HepG2 (cell line): ENCODE measurements at regions not wholly inside any gene's neighbourhood (a gene's known extent, or its start where the extent isn't known, plus 50 kb on each side); places are given as distances from the start of the nearest gene placed in this dataset.
"Not testable (repeated sequence)": the region's sequence is repeated elsewhere in the genome, so short reads cannot be mapped to it uniquely, and the experiment has no call there.

Source experiments
- ATAC-seq: fragments of 200-7000 bp; cut with Tn5 transposase; 3 replicates; pipeline ENCODE4 v1.9.1; 2020; ENCODE audit warnings: mild to moderate bottlenecking, moderate library complexity
- BruUV-seq: library from RNA; stranded (reverse); fragments of 400-500 nt; replicated peaks from 2 replicates; lab custom pipeline; 2021; lab: Mats Ljungman, UMichigan
- CTCF ChIA-PET: fragments of 300-600 bp; formaldehyde crosslinking; extraction: SDS; loops from one replicate; lab custom pipeline; 2021; ENCODE audit warnings: low total read pairs, inconsistent platforms, low intra/inter-chr PET ratio; lab: Yijun Ruan, JAX
- POLR2A ChIA-PET: fragments of 350-600 bp; sonication (Branson Sonifier 250); formaldehyde crosslinking; loops from one replicate; lab custom pipeline; 2020; ENCODE audit warnings: antibody characterized with exemption, inconsistent platforms; lab: Yijun Ruan, JAX
- DNase-seq: peaks from one replicate; pipeline ENCODE4 v3.0.0-alpha.2; 2015; ENCODE audit warnings: low spot score
- FAIRE-seq: peaks from 3 replicates; lab custom pipeline; 2011; peaks lifted over from hg19 to GRCh38; lab: Jason Lieb, UNC
- H2AFZ ChIP-seq: one replicate; pipeline ENCODE4 v1.6.1; 2011; ENCODE audit warnings: low read length, inconsistent platforms
- H3K27ac ChIP-seq: fragments of 300-600 bp; 3 replicates; pipeline ENCODE4 v1.8.0; 2011; ENCODE audit warnings: mixed run types, mild to moderate bottlenecking, mixed read lengths, low read length, inconsistent platforms; ENCODE audit not compliant: insufficient read depth; ENCODE audit errors: extremely low read length
- H3K27me3 ChIP-seq, 2 experiments: fragments of 200-600 bp in 1 of 2; 2 replicates in 1 of 2; 3 replicates in 1 of 2; pipeline versions ENCODE4 v1.6.0 to v1.8.0; 2011; ENCODE audit warnings: low read length in 2 of 2, mild to moderate bottlenecking in 2 of 2, moderate library complexity in 2 of 2, inconsistent platforms in 1 of 2; ENCODE audit not compliant: insufficient read depth in 2 of 2, control insufficient read depth in 1 of 2
- H3K36me3 ChIP-seq, 2 experiments: fragments of 200-600 bp in 1 of 2; replicated peaks in 1 of 2; 2 replicates in 1 of 2; 3 replicates in 1 of 2; pipeline versions ENCODE4 v1.5.1 to v1.8.0; 2011; ENCODE audit warnings: low read length in 2 of 2, inconsistent platforms in 1 of 2; ENCODE audit not compliant: insufficient read depth in 2 of 2, control insufficient read depth in 1 of 2
- H3K4me1 ChIP-seq: 2 replicates; pipeline ENCODE4 v1.5.1; 2012; ENCODE audit warnings: low read length, inconsistent platforms; ENCODE audit not compliant: insufficient read depth
- H3K4me2 ChIP-seq: 2 replicates; pipeline ENCODE4 v1.6.0; 2011; ENCODE audit warnings: low read depth, low read length, inconsistent platforms
- H3K4me3 ChIP-seq, 3 experiments: fragments of 200-600 bp in 1 of 3; sonication (generic), shearing (Covaris generic) in 1 of 3; replicated peaks in 1 of 3; 2 replicates each; pipeline ENCODE4 v1.5.1; 2011 to 2016; ENCODE audit warnings: low read length in 3 of 3, inconsistent platforms in 2 of 3, low read depth in 2 of 3, mild to moderate bottlenecking in 2 of 3, control low read depth in 1 of 3, mixed read lengths in 1 of 3; ENCODE audit not compliant: insufficient read depth in 1 of 3
- H3K79me2 ChIP-seq: one replicate; pipeline ENCODE4 v1.6.1; 2011; ENCODE audit warnings: low read length, inconsistent platforms; ENCODE audit not compliant: insufficient read depth
- H3K9ac ChIP-seq: 2 replicates; pipeline ENCODE4 v1.6.0; 2011; ENCODE audit warnings: mild to moderate bottlenecking, low read depth, low read length, inconsistent platforms; ENCODE audit not compliant: insufficient read depth
- H3K9me3 ChIP-seq: 2 replicates; pipeline ENCODE4 v1.5.1; 2012; ENCODE audit warnings: mild to moderate bottlenecking, low read length
- H4K20me1 ChIP-seq: 2 replicates; pipeline ENCODE4 v1.6.0; 2011; ENCODE audit warnings: inconsistent platforms, mild to moderate bottlenecking, low read length, moderate library complexity; ENCODE audit not compliant: insufficient read depth
- ZBTB14 ChIP-seq: sonication (generic); formaldehyde crosslinking; IDR thresholded peaks from 2 replicates; pipeline ENCODE4 v1.4.0; 2020; ENCODE audit warnings: missing genetic modification reagents
- WGBS: methylation state at CpG from one replicate; pipeline ENCODE4 v1.1.6; 2017; ENCODE audit warnings: low lambda C conversion rate; 5-methylcytosine and 5-hydroxymethylcytosine counted together
- in situ Hi-C: cut with HindIII; loops from 2 replicates; pipeline ENCODE4 v1.10.0; 2017; ENCODE audit warnings: low pct_unique_long_range_greater_than_20kb; ENCODE audit not compliant: extremely low pct_ligation_motif_present
- intact Hi-C: fragments of 100-400 bp; cut with micrococcal nuclease; formaldehyde crosslinking; loops from one replicate; pipeline ENCODE4 v1.10.0; 2022; ENCODE audit not compliant: unreplicated experiment

DNA sequence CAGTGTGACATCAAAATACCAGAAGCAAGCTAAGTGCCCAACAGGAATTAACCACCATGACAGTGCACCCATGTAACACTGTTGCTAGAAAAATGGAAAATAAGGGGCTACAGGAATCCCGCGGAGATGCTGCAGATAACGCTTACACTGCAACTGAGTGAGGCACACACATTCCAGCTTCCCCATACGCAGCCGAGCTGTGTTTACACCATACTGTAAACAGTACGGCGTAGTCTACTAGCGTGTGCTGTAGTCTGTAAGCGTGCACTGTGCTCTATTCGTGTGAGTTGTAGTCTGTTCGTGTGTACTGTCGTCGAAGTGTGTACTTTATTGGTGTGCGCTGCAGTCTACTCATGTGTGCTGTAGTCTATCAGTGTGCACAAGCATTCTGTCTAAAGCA is 5372.2 kb upstream of the TPTE start:
- CTCF ChIA-PET, FAIRE-seq, H3K27me3 ChIP-seq, H2AFZ ChIP-seq, H3K9ac ChIP-seq, H3K4me2 ChIP-seq, POLR2A ChIA-PET, H3K9me3 ChIP-seq, intact Hi-C loops, ATAC-seq, H3K79me2 ChIP-seq, DNase-seq, in situ Hi-C loops, H4K20me1 ChIP-seq, H3K4me3 ChIP-seq, BruUV-seq, H3K4me1 ChIP-seq, H3K36me3 ChIP-seq, H3K27ac ChIP-seq: not testable (repeated sequence)
- no CpG with 5 or more reads among the region's 14 CpGs for WGBS

GRCh38 chr21:5153842-5154640 is 5367.3 kb upstream of the TPTE start:
- H2AFZ ChIP-seq, intact Hi-C loops, BruUV-seq, H3K27me3 ChIP-seq, H3K79me2 ChIP-seq, H4K20me1 ChIP-seq, POLR2A ChIA-PET, H3K4me2 ChIP-seq, H3K9ac ChIP-seq, in situ Hi-C loops, H3K36me3 ChIP-seq, DNase-seq, H3K9me3 ChIP-seq, H3K4me1 ChIP-seq, H3K27ac ChIP-seq, CTCF ChIA-PET, FAIRE-seq: not testable (repeated sequence)
- TF ChIP-seq ZBTB14 = 0 out of 2 replicates have a peak, but pooled peaks have one; percentile 17
- ATAC-seq = peak; percentile 54
- WGBS = no CpG with 5 or more reads among the region's 69 CpGs
- peak overlapping the region in 1 of 3 experiments; percentile 40; a peak in 2 of 6 replicates for H3K4me3 ChIP-seq
